ENCODE measurements at regions not wholly inside any gene's neighbourhood (a gene's known extent, or its start where the extent isn't known, plus 50 kb on each side); places are given as distances from the start of the nearest gene placed in this dataset.

GRCh38 chr14:101113108-101113612 lies 209.6 kb upstream of the RTL1 start:
- TF ChIP-seq TAF1 (IDR thresholded peaks at IDR 0.05; ENCODE audit: borderline replicate concordance, insufficient read depth, low read length) (no peak), POLR2AphosphoS5 (IDR thresholded peaks at IDR 0.05; ENCODE audit: low read depth, low read length) (no peak)

Measured in PFSK-1 (cell line).